ENCODE measurements at regions not wholly inside any gene's neighbourhood (a gene's known extent, or its start where the extent isn't known, plus 50 kb on each side); places are given as distances from the start of the nearest gene placed in this dataset.

DNA sequence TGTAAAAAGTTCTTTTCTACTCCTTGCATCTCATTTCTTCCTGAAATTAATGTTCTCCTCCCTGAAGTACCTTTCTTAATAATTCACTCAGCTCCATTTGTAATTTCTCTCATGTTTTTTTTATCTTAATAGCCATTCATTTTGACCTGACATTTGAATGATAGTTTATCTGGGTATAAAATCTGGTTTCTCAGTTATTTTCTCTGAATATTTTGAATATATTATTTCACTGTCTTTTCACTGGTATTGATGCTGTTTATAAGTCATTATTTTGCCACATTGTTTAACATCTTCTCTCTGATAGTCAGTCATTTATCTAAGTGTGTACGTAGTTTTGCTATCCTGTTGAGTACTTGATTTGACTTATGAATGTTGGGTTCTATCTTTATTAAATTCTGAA, 68.8 kb upstream of the ARHGAP18 start:
- no peak overlapping the region for H3K4me3 ChIP-seq (ENCODE audit: low read length)
- TF ChIP-seq, protein P1, sequence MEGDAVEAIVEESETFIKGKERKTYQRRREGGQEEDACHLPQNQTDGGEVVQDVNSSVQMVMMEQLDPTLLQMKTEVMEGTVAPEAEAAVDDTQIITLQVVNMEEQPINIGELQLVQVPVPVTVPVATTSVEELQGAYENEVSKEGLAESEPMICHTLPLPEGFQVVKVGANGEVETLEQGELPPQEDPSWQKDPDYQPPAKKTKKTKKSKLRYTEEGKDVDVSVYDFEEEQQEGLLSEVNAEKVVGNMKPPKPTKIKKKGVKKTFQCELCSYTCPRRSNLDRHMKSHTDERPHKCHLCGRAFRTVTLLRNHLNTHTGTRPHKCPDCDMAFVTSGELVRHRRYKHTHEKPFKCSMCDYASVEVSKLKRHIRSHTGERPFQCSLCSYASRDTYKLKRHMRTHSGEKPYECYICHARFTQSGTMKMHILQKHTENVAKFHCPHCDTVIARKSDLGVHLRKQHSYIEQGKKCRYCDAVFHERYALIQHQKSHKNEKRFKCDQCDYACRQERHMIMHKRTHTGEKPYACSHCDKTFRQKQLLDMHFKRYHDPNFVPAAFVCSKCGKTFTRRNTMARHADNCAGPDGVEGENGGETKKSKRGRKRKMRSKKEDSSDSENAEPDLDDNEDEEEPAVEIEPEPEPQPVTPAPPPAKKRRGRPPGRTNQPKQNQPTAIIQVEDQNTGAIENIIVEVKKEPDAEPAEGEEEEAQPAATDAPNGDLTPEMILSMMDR (conservative IDR thresholded peaks at IDR 0.05; ENCODE audit: low read length) = no peak
- no peak for DNase-seq (ENCODE audit: low read depth)

DNA sequence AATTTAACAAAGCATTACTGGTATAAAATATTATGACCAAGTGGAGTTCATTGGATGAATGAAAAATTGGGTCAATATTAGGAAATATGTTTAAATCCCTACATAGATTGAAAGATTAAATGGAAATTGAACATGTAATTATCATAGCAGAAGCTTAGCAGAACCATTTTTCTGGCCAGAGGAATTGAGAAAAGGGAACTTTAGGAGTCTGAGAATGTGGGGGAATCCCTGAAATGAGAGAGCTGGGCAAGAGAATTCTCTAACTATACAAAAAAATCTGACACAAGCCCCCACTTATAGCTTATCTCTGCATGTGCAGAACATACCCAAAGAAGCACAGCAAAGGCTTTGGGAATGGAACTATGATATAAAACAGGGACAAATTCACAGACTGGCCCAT, 67.4 kb upstream of the ARHGAP18 start:
- no peak for DNase-seq (ENCODE audit: low read depth)
- TF ChIP-seq, protein P1 (conservative IDR thresholded peaks at IDR 0.05; ENCODE audit: low read length) = no peak
- H3K4me3 ChIP-seq (ENCODE audit: low read length) = no peak overlapping the region

DNA sequence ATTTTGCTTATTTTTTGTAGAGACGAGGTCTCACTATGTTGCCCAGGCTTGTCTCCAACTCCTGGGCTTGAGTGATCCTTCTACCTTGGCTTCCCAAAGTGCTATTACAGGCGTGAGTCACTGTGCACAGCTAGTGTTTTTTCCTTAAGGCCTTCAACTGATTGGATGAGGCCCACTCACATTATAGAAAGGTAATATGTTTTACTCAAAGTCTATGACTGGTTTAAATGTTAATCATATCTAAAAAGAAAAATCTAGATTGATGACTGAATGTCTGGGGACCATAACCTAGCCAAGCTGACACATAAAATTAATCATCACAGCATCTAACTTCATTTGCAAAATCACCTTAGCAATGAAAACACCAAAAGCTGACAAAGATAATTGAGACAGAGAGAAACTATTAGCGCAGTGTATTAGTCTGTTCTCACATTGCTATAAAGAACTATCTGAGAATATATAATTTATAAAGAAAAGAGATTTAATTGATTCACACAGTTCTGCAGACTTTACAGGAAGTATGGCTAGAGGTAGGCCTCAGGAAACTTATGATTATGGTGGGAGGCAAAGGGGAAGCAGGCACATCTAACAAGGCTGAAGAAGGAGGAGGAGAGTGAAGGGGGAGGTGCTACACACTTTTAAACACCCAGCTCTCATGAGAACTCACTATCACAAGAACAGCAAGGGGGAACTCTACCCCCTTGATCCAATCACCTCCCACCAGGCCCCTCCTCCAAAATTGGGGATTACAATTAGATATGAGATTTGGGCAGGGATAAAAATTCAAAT, 66.8 kb upstream of the ARHGAP18 start:
- no peak overlapping the region for H3K4me3 ChIP-seq (ENCODE audit: low read length)
- TF ChIP-seq, protein P1 (conservative IDR thresholded peaks at IDR 0.05; ENCODE audit: low read length) = no peak
- no peak for DNase-seq (ENCODE audit: low read depth)

GRCh38 chr6:129774697-129775447, 64.9 kb upstream of the ARHGAP18 start:
- TF ChIP-seq, protein P1 (conservative IDR thresholded peaks at IDR 0.05; ENCODE audit: low read length) = peak; percentile 100
- peak overlapping the region; percentile 34 for H3K4me3 ChIP-seq (ENCODE audit: low read length)
- peak; percentile 83 for DNase-seq (ENCODE audit: low read depth)

- H3K4me3 ChIP-seq (ENCODE audit: low read length) = no peak overlapping the region
- TF ChIP-seq, protein P1 (conservative IDR thresholded peaks at IDR 0.05; ENCODE audit: low read length) = no peak
- DNase-seq (ENCODE audit: low read depth) = no peak
These were observed 63.3 kb upstream of the ARHGAP18 start for GRCh38 chr6:129773304-129773703.

DNA sequence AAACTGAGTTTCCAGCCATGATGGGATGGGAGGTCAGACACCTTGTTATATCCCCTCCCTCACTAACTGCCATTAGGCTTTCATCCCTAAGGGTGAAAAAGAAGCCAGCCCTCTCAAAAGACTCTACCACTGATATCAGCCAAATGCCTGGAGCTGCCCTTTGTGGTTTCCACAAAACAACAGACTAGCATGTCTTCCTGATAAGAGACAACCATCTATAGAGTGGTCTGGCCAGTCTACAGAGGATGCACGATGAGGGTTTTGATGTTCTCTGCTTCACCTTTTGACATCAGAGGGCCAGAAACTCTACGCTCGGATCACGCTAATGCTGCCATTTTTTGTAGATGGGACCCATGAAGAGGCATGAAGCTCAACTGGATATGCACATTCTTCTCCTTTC, 61.7 kb upstream of the ARHGAP18 start:
- H3K4me3 ChIP-seq (ENCODE audit: low read length) = no peak overlapping the region
- TF ChIP-seq, protein P1 (conservative IDR thresholded peaks at IDR 0.05; ENCODE audit: low read length) = no peak
- DNase-seq (ENCODE audit: low read depth) = no peak

Data from AG10803 (cell line).